ENCODE measurements at regions not wholly inside any gene's neighbourhood (a gene's known extent, or its start where the extent isn't known, plus 50 kb on each side); places are given as distances from the start of the nearest gene placed in this dataset.

DNA sequence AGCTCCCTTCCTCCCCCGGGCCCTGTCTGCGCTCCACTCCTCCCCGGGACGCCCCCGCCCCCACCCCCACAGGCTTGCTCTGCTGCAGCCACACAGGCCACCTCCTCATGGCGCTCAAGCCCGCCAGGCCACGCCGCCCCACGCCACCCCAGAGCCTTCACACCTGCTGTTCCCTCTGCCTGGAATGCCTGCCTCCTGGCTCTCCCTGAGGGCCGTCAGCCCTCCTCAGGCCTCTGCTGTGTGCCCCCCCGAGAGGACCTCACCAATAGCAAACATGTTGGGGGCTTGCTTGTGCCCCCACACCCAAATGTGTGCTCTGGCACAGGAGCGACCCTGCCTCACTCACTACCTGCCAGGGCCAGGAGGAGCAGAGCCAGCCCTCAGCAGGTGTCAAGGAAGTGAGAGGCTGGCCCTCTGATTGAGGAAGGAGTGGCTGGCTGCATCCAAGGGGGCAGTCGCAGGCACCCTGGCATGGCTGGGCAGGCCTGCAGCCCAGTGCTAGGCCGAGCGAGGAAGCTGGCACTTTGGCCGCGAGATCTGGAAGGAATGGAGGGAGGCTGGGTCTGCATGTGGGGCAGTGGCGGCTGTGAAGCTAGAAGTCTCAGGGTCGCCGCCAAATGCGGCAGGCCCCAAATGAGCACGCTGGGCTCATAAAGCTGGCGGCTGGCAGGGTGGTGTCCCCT is 86.5 kb downstream of the INHBB start:
- H3K9me3 ChIP-seq (ENCODE audit: control insufficient read depth, insufficient read depth, low read length): no peaks in the 10 kb centered on the region
- peaks cover 16% of the 10 kb centered on the region; the same call in 1 of the 2 replicates for H3K4me1 ChIP-seq (ENCODE audit: insufficient read depth, low read length)
- no peak overlapping the region for H3K9ac ChIP-seq (ENCODE audit: low read depth, low read length)
- H3K36me3 ChIP-seq (ENCODE audit: insufficient read depth, low read length): no peaks in the 10 kb centered on the region

DNA sequence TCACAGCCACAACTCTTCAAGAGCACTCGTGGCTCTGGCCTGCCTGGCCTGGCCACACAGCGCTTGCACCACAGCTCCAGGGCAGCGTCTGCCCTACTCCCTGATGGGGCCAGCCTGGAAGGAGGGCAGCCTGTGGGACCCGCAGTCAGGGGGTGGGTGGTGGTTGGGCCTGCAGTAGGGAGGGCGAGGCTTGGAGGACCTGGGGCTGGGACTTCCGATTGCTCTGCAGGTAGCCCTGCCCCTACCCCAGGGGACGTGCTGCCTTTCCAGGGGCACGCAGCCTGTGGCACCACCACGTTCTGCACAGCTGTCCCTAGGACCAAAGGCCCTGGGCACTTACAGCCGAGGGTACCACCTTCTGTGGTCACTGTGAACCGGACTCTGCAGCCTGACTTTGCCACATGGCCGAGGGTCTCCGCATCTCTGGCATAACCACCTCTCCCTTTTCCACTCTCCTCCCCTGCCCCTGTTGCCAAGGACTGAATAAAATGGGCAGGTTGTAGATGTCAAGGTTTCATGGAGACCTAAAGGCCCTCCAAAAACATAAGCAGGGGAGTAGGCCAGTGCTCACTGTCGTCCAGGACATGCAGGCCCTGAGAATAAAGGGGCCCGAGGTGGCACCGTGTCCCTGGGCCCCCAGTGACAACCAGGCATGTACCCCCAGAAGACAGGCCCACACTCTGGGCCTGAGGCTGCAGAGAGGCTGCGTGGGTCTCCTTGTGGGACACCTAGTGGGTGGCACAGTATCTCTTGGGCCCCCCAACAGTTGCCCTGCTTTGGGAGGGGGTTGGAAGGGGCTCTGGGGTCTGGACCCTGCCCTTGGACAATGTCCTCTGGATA is 87.3 kb downstream of the INHBB start:
- H3K36me3 ChIP-seq (ENCODE audit: insufficient read depth, low read length): no peaks in the 10 kb centered on the region
- peaks cover 16% of the 10 kb centered on the region; the same call in 1 of the 2 replicates for H3K4me1 ChIP-seq (ENCODE audit: insufficient read depth, low read length)
- H3K9ac ChIP-seq (ENCODE audit: low read depth, low read length): no peak overlapping the region
- no peaks in the 10 kb centered on the region for H3K9me3 ChIP-seq (ENCODE audit: control insufficient read depth, insufficient read depth, low read length)

DNA sequence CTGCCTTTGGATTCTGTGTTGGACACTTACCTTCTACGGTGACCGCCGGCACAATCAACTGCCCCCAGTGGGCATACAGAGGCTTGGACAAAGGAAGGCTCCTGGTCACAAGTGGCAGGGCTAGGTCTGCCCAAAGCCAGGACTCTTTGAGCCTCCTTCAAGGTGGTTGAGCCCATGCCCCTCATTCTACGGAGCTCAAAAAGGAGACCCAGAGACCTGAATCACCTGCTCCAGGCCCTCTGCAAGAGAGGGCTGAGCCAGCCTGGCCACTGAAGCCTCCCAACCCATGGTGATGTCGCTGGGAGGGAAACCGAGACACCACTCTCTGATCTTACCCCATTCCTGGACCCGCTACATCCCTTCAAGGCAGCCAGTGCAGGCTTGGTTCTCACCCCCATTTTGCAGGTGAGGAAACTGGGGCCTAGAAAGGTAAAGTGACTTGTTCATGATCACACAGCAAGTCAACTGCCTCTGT is 87.9 kb downstream of the INHBB start:
- Histone ChIP-seq H3K4me1 (ENCODE audit: insufficient read depth, low read length) (peaks cover 13% of the 10 kb centered on the region; the same call in 1 of the 2 replicates), H3K9me3 (ENCODE audit: control insufficient read depth, insufficient read depth, low read length) (no peaks in the 10 kb centered on the region), H3K9ac (ENCODE audit: low read depth, low read length) (no peak overlapping the region), H3K36me3 (ENCODE audit: insufficient read depth, low read length) (no peaks in the 10 kb centered on the region)

DNA sequence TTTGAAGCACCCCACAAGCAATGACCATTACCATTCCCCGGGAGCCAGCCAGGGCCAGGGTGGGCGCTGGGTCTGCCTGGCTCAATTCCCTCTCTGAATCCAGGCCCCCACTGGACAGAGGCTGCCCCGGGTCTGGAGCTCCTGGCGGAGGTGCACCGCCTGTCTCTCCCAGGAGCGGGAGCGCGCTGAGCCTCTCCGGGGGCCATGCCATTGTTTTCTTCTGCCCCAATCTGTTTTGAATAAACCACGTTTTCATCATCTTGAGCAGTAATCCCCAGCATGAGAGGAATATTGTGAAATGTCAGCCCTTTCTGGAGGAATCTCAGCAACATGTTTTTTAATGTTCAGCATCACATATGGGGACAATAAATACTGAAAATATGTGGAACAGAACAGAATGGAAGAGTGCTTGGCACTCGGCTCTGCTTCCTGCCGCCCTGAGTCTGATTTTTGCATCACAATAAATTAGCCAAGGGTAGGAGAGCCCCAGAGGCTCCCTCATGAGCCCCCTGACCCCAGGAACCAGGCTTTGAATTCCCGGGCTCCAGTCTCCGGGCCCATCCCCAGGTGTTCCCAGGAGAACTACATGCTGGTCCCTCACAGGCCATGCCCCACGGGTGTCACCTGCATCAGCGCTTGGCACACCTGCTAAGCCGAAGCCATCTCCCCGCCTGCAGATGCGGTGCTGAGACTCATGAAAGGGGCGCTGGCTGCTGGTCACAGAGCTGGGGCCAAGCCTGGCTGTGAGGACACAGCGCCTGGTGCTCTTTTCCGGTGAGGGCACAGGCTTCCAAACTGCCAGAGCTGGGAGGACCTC is 88.8 kb downstream of the INHBB start:
- H3K36me3 ChIP-seq (ENCODE audit: insufficient read depth, low read length): no peaks in the 10 kb centered on the region

DNA sequence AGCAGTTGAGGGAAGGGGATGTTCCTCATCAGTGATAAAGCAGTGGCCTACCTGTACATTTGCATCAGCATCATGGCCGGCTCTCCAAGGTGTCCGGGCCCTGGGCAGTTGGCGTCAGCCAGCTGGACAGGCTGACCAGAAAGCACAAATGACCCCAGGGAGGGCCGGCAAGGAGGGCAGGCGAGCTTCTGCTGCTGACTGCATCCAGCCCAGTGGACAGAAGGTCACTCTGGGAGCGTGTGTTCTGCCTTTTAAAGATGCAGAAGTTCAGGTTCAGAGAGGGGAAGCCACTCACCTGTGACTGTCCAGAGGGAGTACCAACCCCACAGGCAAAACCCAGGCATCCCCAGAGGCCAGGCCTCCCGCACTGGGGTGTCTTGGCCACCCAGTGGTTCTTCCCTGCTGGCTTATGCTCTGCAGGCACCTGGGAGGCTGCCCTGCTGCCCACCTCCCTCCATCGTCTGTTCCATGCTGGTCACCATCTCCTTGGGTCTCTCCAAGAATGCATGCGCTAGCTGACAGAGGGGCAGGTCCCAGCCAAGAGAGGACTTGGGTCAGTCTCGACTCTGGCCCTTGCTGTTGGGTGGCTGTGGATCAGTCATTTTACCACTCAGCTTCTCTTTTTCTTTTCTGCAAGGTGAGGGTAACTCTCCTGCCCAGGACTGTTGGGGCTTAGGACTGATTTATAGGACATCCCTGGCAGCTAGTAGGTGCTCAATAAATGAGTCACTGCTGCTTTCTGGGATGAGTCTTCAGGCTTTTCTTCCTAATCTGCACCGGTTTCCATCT is 89.9 kb downstream of the INHBB start:
- Histone ChIP-seq H3K4me1 (ENCODE audit: insufficient read depth, low read length) (no peaks in the 10 kb centered on the region), H3K9ac (ENCODE audit: low read depth, low read length) (no peak overlapping the region), H3K9me3 (ENCODE audit: control insufficient read depth, insufficient read depth, low read length) (no peaks in the 10 kb centered on the region), H3K36me3 (ENCODE audit: insufficient read depth, low read length) (no peaks in the 10 kb centered on the region)

More for the DNA sequence above, 88.8 kb downstream of the INHBB start:
- H3K4me1 ChIP-seq (ENCODE audit: insufficient read depth, low read length): peaks cover 7% of the 10 kb centered on the region; the same call in 1 of the 2 replicates
- no peaks in the 10 kb centered on the region for H3K9me3 ChIP-seq (ENCODE audit: control insufficient read depth, insufficient read depth, low read length)
- H3K9ac ChIP-seq (ENCODE audit: low read depth, low read length): no peak overlapping the region

DNA sequence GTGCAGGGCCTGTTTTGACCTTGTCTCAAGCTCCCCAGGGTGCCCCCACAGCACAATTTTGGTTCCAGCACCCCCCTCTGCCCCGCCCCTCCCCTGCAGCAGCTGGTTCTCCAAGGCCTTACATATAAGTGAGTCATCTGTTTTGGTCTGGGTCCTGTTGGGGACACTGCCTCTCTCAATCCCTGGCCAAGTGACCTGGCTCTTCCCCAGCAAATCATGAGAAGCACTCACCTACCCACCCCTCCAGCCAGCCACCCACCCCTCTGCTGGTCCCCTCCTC is 90.5 kb downstream of the INHBB start:
- Histone ChIP-seq H3K9ac (ENCODE audit: low read depth, low read length) (no peak overlapping the region), H3K36me3 (ENCODE audit: insufficient read depth, low read length) (no peaks in the 10 kb centered on the region), H3K4me1 (ENCODE audit: insufficient read depth, low read length) (no peaks in the 10 kb centered on the region), H3K9me3 (ENCODE audit: control insufficient read depth, insufficient read depth, low read length) (no peaks in the 10 kb centered on the region)

DNA sequence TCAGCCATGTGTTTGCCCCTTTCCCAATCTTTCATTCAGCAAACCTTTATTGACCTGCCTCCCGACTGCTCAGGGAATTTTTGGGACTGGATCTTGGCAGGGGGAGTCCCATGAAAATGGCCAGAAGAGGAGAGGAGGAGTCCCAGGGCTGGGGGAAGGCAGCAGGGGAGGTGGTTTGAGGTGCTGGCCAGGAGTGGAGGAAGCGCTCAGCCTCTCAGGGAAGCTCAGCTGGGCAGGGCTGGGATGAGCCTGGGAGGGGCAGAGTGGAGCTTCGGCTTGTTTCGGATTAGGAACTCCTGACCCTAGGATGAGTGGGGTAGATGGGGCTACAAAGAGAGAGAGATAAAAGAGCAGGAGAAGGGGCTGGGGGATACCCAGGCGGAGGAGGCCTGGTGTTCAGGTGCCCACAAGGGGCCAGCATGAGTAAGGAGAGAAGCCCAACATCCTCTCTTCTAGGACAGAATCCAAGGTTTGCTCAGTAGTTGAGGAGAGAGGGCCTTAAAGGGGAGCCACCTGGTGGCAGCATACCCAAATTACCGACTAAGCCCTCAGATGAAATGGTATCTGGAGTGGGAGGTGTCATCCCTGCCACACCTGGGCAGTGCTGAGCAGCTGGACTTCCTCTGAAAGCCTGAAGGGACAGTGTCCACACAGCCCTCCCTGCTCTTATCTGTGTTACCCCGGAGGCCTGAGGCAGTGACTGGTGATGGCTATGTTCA is 91.1 kb downstream of the INHBB start:
- Histone ChIP-seq H3K4me1 (ENCODE audit: insufficient read depth, low read length) (no peaks in the 10 kb centered on the region), H3K36me3 (ENCODE audit: insufficient read depth, low read length) (no peaks in the 10 kb centered on the region), H3K9ac (ENCODE audit: low read depth, low read length) (no peak overlapping the region), H3K9me3 (ENCODE audit: control insufficient read depth, insufficient read depth, low read length) (no peaks in the 10 kb centered on the region)

DNA sequence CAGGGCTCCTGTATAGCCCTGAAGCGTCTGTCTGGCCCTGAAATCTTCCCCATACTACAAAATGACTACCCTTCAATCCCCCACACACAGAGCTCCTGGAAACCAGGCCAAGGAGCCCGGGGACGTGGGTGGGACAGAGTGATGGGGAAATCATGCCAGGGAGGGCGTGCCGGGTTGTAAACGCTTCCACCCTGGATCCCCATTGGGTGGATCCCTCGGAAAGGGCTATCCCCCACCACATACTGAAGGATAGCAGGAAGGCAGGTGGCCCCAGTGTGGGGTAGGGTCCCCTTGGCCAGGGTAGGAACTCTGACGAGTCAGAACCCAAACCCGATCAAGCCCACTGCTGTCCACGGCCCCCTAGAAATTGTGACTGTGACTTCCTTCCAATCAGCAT is 91.7 kb downstream of the INHBB start:
- H3K4me1 ChIP-seq (ENCODE audit: insufficient read depth, low read length): no peaks in the 10 kb centered on the region
- no peaks in the 10 kb centered on the region for H3K36me3 ChIP-seq (ENCODE audit: insufficient read depth, low read length)

DNA sequence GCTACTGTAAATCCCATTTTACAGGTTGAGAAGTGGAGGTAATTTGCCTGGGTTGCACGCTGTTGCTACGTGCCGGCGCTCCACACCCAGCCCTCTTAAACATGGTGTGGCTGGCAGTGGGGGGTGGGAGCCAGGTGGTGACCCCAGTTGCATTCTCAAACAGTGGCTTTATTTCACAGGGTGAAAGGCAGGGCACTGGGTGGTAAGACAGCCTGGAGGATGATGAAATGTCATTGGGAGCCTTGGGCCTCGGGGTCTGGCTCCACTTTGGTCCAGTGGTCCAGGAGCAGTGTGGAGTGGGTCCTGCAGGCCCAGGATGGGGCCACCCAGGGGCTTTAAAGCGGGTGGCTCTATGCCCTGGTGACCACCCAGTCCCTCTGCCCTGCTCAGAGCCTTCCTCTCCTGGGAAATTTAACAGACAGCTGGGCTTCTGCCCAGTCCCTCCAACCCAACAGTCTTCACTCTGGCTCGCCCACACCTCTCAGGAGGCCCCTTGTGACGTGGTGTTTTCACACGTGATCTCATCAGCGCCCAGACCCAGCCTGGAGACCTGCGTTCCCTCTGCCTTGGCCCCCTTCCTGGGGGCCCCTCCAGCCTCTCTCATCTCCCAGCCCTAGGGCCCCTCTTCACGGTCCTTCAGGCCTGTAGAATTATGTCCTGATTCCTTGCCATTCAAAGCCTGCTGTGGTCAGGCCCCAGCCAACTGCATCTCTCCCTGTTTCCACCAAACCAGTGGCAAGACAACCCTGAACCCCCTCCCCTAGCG is 92.5 kb downstream of the INHBB start:
- Histone ChIP-seq H3K9ac (ENCODE audit: low read depth, low read length) (no peak overlapping the region), H3K36me3 (ENCODE audit: insufficient read depth, low read length) (no peaks in the 10 kb centered on the region), H3K4me1 (ENCODE audit: insufficient read depth, low read length) (no peaks in the 10 kb centered on the region), H3K9me3 (ENCODE audit: control insufficient read depth, insufficient read depth, low read length) (no peaks in the 10 kb centered on the region)

More for the DNA sequence above, 91.7 kb downstream of the INHBB start:
- Histone ChIP-seq H3K9me3 (ENCODE audit: control insufficient read depth, insufficient read depth, low read length) (no peaks in the 10 kb centered on the region), H3K9ac (ENCODE audit: low read depth, low read length) (no peak overlapping the region)

DNA sequence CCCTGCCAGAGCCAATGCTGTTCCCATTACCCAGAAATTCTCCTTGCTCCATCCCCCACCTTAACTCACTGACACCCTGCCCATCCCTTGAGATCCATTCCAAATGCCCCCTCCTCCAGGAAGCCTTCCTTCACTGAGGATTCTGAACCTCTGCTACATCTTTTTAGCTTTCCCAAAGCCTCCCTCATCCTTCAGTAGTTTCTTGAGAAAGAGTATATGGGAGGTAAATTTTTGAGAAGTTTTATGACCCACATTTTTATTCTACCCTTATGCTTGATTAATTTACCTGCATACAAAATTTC is 93.1 kb downstream of the INHBB start:
- H3K4me1 ChIP-seq (ENCODE audit: insufficient read depth, low read length): no peaks in the 10 kb centered on the region; the same call in 1 of the 2 replicates
- no peaks in the 10 kb centered on the region for H3K9me3 ChIP-seq (ENCODE audit: control insufficient read depth, insufficient read depth, low read length)
- no peaks in the 10 kb centered on the region for H3K36me3 ChIP-seq (ENCODE audit: insufficient read depth, low read length)
- no peak overlapping the region for H3K9ac ChIP-seq (ENCODE audit: low read depth, low read length)

DNA sequence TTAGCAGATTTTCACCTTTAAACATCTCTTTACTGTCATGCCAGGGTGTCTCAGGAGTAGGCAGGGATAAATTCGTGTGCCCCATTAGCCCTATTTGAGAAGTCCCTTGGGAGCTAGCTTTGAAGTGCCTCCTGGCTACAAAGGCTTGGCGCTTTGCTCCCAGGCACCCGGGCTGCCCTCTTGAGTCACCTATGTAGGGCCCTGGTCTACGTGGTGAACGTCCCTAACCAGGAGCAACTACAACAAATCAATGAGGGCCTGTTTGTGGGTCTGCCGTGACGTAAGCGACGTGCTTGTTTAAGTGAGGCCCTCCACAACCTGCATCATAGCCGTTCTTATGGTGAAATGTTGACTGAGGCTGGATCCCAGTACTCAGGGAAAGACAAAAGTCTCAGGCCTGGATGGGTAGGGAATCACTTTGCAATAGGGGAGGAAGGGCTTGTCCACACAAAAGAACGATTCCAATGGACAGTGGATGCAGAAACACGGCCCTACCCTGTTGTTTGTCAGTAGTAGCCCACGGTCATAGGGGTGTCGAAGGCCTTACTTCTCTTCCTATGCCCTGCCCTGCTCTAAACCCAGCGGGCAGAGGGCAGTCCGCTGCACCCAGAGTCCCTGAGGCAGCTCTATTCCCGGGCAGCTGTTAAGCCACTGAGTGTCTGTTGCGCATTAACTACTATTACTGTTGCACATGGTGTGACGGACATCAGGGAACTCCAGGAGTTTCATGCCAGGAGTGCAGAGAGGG is 93.9 kb downstream of the INHBB start:
- Histone ChIP-seq H3K9ac (ENCODE audit: low read depth, low read length) (no peak overlapping the region), H3K9me3 (ENCODE audit: control insufficient read depth, insufficient read depth, low read length) (no peaks in the 10 kb centered on the region), H3K36me3 (ENCODE audit: insufficient read depth, low read length) (no peaks in the 10 kb centered on the region), H3K4me1 (ENCODE audit: insufficient read depth, low read length) (no peaks in the 10 kb centered on the region; the same call in 1 of the 2 replicates)

DNA sequence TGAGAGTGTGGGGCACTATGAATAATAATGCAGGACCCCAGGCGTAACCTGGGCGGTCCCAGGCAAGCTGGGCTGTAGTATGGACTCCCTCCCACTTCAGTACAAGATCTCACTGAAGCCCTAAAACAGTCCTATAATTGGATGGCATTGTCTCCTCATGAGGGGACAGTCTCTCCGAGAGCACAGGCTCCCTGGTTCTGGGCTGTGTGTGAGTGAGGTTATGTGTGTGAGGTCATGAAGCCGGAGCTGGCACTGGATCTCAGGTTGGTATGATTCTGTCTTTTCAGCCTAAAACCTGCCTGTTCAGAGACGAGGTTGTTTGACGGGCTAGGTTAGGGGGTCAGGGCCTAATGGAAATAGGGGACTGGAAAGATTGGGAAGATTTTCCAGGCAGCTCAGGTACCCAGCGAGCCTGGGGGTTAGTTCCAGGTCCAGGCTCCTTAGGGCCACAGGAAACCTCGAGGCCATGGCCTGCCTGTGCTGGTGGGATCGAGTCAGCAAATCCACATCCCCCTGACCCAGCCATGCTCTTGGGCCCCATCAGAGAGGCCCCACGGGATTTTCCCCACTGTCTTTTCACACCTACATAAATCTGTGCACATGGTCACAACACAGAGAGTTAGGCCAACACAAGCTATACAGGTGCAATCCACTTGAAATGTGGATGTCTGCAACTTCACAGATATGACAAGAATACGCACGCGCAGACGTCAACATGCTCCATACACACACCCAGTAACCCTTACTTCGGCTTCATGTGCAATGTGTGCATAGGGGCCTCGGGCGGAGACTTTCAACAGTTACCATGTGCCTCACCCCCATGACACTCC is 94.8 kb downstream of the INHBB start:
- H3K4me1 ChIP-seq (ENCODE audit: insufficient read depth, low read length): no peaks in the 10 kb centered on the region; the same call in 1 of the 2 replicates
- H3K9me3 ChIP-seq (ENCODE audit: control insufficient read depth, insufficient read depth, low read length): no peaks in the 10 kb centered on the region
- H3K9ac ChIP-seq (ENCODE audit: low read depth, low read length): no peak overlapping the region
- no peaks in the 10 kb centered on the region for H3K36me3 ChIP-seq (ENCODE audit: insufficient read depth, low read length)
